ENCODE measurements at regions not wholly inside any gene's neighbourhood (a gene's known extent, or its start where the extent isn't known, plus 50 kb on each side); places are given as distances from the start of the nearest gene placed in this dataset.

GRCh38 chr14:85466678-85467077 lies 63.3 kb upstream of the FLRT2 start:
- TF ChIP-seq CTCF (IDR thresholded peaks at IDR 0.05) (no peak), ZFX (IDR thresholded peaks at IDR 0.05; ENCODE audit: borderline replicate concordance) (no peak)

All from 22Rv1 (cell line).